SK-N-SH (cell line): ENCODE measurements at regions not wholly inside any gene's neighbourhood (a gene's known extent, or its start where the extent isn't known, plus 50 kb on each side); places are given as distances from the start of the nearest gene placed in this dataset.

Experiments used
- MEF2A ChIP-seq: IDR thresholded peaks from 2 replicates; pipeline ENCODE4 v1.4.0; 2012; ENCODE audit warnings: low read depth, borderline replicate concordance
- POLR2AphosphoS5 ChIP-seq: IDR thresholded peaks from 2 replicates; pipeline ENCODE4 v1.6.1; 2012; ENCODE audit warnings: low read depth, low read length
- RFX5 ChIP-seq: IDR thresholded peaks from 2 replicates; pipeline ENCODE4 v1.6.1; 2012; ENCODE audit warnings: mild to moderate bottlenecking, improper control_type of control experiment, low read length
- TF ChIP-seq, protein P1 (sequence below): fragments of 200-600 bp; sonication (generic); IDR thresholded peaks from 2 replicates; pipeline ENCODE4 v1.6.1; 2017; ENCODE audit warnings: antibody characterized with exemption, mild to moderate bottlenecking, moderate library complexity

DNA sequence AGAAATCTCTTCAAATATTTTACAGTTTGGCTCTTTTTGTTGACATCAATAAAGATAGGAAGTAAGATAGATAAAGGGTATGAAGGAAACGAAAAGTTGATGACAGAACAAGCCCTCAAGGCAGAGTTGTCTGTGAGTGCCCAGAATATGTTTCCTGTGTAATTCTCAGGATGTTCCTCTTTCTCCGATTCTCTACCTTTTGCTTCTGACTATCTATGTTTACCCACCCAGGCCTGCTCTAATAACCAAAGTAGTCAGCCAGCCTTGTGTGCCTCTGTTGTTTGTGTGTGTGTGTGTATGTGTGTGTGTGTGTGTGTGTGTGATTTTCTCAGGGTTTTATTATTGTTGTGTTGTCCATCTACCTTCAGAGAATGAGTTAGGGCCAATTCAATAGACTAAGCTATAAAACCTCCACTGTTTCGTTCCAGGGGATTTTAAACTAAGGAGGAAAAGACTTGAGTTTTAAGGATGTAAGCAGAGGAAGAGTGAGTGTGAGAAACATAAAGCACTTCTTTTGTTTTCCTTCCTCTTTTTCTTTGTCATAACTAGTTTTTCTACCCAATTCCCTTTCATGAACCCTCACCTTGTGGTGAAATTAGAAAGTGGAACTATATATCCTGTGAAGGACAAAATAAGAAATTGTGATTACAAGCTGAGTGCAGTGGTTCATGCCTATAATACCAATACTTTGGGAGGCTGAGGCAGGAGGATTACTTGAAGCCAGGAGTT, 627.4 kb upstream of the NR5A2 start:
- TF ChIP-seq, protein P1, sequence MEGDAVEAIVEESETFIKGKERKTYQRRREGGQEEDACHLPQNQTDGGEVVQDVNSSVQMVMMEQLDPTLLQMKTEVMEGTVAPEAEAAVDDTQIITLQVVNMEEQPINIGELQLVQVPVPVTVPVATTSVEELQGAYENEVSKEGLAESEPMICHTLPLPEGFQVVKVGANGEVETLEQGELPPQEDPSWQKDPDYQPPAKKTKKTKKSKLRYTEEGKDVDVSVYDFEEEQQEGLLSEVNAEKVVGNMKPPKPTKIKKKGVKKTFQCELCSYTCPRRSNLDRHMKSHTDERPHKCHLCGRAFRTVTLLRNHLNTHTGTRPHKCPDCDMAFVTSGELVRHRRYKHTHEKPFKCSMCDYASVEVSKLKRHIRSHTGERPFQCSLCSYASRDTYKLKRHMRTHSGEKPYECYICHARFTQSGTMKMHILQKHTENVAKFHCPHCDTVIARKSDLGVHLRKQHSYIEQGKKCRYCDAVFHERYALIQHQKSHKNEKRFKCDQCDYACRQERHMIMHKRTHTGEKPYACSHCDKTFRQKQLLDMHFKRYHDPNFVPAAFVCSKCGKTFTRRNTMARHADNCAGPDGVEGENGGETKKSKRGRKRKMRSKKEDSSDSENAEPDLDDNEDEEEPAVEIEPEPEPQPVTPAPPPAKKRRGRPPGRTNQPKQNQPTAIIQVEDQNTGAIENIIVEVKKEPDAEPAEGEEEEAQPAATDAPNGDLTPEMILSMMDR, result no peak
- TF ChIP-seq RFX5, result no peak
- no peak for TF ChIP-seq MEF2A
- no peak for TF ChIP-seq POLR2AphosphoS5
